Cerebellar nuclear complex (tissue), 1 donor: ENCODE measurements at regions not wholly inside any gene's neighbourhood (a gene's known extent, or its start where the extent isn't known, plus 50 kb on each side); places are given as distances from the start of the nearest gene placed in this dataset.

Source experiments
- DNase-seq, 2 experiments: peaks; one replicate each; lab custom pipeline; 2025; lab: John Stamatoyannopoulos, UW

GRCh38 chr9:74443036-74443750, 53.9 kb upstream of the RORB start:
- no peak for DNase-seq

GRCh38 chr9:74444369-74444768, 52.8 kb upstream of the RORB start:
- no peak for DNase-seq
